NB4 (cell line): ENCODE measurements at regions not wholly inside any gene's neighbourhood (a gene's known extent, or its start where the extent isn't known, plus 50 kb on each side); places are given as distances from the start of the nearest gene placed in this dataset.

ENCODE experiments used
- DNase-seq: peaks from one replicate; pipeline ENCODE4 v3.0.0; 2010; ENCODE audit warnings: low read depth
- H3K4me3 ChIP-seq: one replicate; pipeline ENCODE4 v1.5.1; 2011; ENCODE audit warnings: mild to moderate bottlenecking, low read depth, low read length, moderate library complexity
- MYC ChIP-seq: IDR thresholded peaks from 2 replicates; pipeline ENCODE4 v1.6.1; 2011; ENCODE audit warnings: low read depth, low read length
- POLR2A ChIP-seq: IDR thresholded peaks from 2 replicates; pipeline ENCODE4 v1.6.1; 2011; ENCODE audit warnings: mild to moderate bottlenecking; ENCODE audit not compliant: insufficient read length; ENCODE audit errors: extremely low read depth
- TF ChIP-seq, protein P1 (sequence below): IDR thresholded peaks from one replicate; pipeline ENCODE4 v1.5.1; 2012; ENCODE audit warnings: low read depth, low read length
- TF ChIP-seq, protein P2 (sequence below): IDR thresholded peaks from 2 replicates; pipeline ENCODE4 v1.6.1; 2011; ENCODE audit warnings: low read depth, low read length

DNA sequence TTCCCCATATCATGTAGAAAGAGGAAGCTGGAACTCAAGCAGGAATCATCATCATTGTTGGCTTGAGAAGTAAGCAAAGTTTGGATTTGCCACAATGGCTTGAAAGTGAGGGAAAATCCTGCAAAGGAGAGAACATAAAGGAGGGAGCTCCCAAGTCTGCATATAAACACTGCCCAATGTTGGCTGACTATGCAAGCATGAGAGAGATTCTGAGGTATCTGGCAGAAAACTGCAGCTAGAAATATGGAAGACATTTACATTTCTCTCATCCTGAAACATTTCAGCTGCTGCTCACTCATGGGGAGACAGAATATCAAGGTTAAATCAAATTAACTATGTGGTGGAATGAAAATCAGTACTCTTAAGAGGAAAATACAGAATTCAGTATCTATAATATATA, 415.6 kb upstream of the TNC start:
- TF ChIP-seq, protein P1, sequence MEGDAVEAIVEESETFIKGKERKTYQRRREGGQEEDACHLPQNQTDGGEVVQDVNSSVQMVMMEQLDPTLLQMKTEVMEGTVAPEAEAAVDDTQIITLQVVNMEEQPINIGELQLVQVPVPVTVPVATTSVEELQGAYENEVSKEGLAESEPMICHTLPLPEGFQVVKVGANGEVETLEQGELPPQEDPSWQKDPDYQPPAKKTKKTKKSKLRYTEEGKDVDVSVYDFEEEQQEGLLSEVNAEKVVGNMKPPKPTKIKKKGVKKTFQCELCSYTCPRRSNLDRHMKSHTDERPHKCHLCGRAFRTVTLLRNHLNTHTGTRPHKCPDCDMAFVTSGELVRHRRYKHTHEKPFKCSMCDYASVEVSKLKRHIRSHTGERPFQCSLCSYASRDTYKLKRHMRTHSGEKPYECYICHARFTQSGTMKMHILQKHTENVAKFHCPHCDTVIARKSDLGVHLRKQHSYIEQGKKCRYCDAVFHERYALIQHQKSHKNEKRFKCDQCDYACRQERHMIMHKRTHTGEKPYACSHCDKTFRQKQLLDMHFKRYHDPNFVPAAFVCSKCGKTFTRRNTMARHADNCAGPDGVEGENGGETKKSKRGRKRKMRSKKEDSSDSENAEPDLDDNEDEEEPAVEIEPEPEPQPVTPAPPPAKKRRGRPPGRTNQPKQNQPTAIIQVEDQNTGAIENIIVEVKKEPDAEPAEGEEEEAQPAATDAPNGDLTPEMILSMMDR: no peak
- no peak for TF ChIP-seq POLR2A
- TF ChIP-seq, protein P2, sequence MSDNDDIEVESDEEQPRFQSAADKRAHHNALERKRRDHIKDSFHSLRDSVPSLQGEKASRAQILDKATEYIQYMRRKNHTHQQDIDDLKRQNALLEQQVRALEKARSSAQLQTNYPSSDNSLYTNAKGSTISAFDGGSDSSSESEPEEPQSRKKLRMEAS: no peak
- no peak for TF ChIP-seq MYC
- DNase-seq: no peak
- no peak overlapping the region for H3K4me3 ChIP-seq

DNA sequence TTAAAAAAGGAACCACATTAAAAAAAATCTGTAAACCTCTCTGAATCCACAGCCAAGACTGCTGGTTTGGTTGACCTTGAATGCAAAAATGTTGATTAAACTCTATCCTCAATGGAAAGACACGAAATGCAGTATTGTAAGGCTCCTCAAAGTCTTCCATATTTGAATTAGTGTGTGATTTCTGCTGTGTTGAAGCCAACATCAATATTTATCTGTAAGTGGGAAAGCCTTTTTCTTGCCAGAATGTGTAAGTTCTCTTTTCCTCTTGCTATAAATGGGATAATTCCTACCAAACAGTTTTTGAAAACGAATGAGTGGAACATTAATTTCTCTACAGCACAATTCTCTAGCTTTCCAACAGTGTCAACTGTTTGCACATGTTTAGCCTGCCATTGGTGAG, 422.1 kb upstream of the TNC start:
- no peak for DNase-seq
- H3K4me3 ChIP-seq: no peak overlapping the region
- TF ChIP-seq POLR2A: no peak
- TF ChIP-seq MYC: no peak
- TF ChIP-seq, protein P2: no peak
- TF ChIP-seq, protein P1: no peak

DNA sequence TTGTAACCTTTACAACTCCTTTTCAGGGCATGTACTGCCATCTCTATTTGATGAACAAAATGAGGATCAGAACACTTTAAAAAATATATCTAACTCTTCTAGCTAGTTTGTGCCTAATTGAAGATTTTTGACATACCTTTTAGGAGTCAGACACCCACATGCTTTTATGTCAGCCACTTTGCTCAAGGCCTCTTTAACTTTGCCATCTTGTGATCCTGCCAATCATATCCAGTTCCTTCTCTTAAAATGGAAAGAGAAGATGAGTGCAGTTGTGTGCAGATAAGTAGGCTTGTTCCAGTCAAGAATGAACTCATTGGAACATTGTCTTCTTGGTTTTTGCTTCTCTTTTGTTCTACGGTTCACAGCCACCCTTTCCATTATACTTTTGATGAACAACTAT, 425.6 kb upstream of the TNC start:
- no peak overlapping the region for H3K4me3 ChIP-seq
- DNase-seq: no peak
- TF ChIP-seq, protein P1: no peak
- TF ChIP-seq, protein P2: no peak
- no peak for TF ChIP-seq POLR2A
- no peak for TF ChIP-seq MYC

DNA sequence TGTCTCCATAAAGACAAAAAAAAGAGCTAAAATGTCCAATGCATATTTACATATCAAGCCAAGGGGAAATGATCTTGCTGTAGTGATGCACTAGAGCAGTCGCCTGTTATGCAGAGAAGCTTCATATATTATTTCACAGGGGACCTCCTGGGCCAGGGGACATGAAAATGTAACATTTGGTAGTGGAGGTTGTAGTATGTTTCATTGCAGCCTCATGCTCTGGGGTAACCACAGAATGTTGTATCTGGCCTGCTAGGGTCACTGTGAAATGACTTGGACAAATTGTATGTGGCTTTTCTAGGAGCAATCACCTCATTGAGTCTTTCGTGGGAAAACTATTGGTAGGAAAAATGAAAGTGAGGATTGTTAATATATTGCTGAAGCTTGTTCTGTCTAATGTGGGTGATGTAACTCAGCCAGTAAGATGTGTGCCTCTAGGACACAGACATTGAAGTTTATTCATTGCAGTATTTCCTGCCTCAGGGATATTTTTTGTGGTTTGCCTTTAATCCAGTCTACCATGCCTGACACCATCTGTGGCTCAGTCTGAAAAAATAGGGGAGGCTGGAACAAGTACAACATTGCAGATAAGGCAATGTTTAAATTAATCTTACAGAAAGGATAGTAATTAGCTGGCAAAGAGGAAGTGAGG, 430.8 kb upstream of the TNC start:
- TF ChIP-seq POLR2A (no peak), MYC (no peak)
- TF ChIP-seq, protein P1: no peak
- TF ChIP-seq, protein P2: no peak
- no peak overlapping the region for H3K4me3 ChIP-seq

DNA sequence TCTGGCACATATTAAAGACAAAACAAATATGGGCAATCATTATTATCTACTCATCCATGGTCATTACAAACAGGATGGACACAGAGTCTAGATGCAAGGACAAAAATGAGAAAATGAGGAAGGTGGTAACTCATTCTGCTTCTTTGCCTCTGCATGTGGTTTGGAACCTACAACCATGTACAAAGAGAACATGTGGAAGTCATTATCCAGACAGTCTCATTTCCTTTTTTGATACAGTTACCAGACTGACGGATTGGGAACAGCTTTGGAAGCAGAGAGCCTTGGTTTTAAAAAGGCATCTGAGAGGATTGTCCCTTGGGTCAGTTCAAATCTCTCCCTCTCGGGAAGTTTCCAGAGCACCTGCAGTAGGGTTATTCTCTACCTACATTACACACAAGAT, 433.4 kb upstream of the TNC start:
- no peak for TF ChIP-seq POLR2A
- TF ChIP-seq, protein P2: no peak
- TF ChIP-seq, protein P1: no peak
- TF ChIP-seq MYC: no peak
- no peak overlapping the region for H3K4me3 ChIP-seq

More for the DNA sequence above, 430.8 kb upstream of the TNC start:
- DNase-seq: no peak

More for the DNA sequence above, 433.4 kb upstream of the TNC start:
- DNase-seq: no peak
